HG03039 (cell line): ENCODE measurements at regions not wholly inside any gene's neighbourhood (a gene's known extent, or its start where the extent isn't known, plus 50 kb on each side); places are given as distances from the start of the nearest gene placed in this dataset.

Experiments used
- ATAC-seq: cut with Tn5 transposase; IDR thresholded peaks from one replicate; pipeline ENCODE4 v1.9.1; 2021; ENCODE audit warnings: mild to moderate bottlenecking, moderate library complexity; ENCODE audit not compliant: unreplicated experiment

- no peak for ATAC-seq
Observed at GRCh38 chr10:131480066-131480465, 168.5 kb upstream of the TCERG1L start.

GRCh38 chr10:131480861-131481260 is 169.3 kb upstream of the TCERG1L start:
- no peak for ATAC-seq

GRCh38 chr10:131485732-131486131 is 174.2 kb upstream of the TCERG1L start:
- ATAC-seq = no peak

GRCh38 chr10:131487822-131488221 is 176.3 kb upstream of the TCERG1L start:
- no peak for ATAC-seq

- no peak for ATAC-seq
Observed at GRCh38 chr10:131490991-131491594, 179.6 kb upstream of the TCERG1L start.

- no peak for ATAC-seq
Observed at GRCh38 chr10:131492211-131492857, 180.8 kb upstream of the TCERG1L start.

GRCh38 chr10:131493432-131493831 is 181.9 kb upstream of the TCERG1L start:
- ATAC-seq = no peak

- ATAC-seq = no peak
Observed at GRCh38 chr10:131494451-131494850, 182.9 kb upstream of the TCERG1L start.

GRCh38 chr10:131495224-131495623 is 183.7 kb upstream of the TCERG1L start:
- ATAC-seq = no peak

GRCh38 chr10:131495892-131496291 is 184.4 kb upstream of the TCERG1L start:
- ATAC-seq = no peak

- ATAC-seq = no peak
Observed at GRCh38 chr10:131496351-131497052, 185.0 kb upstream of the TCERG1L start.

- ATAC-seq = no peak
Observed at GRCh38 chr10:131499566-131499965, 188.0 kb upstream of the TCERG1L start.

- no peak for ATAC-seq
Observed at GRCh38 chr10:131500181-131500580, 188.7 kb upstream of the TCERG1L start.

- no peak for ATAC-seq
Observed at GRCh38 chr10:131500892-131501291, 189.4 kb upstream of the TCERG1L start.

GRCh38 chr10:131503992-131504391 is 192.5 kb upstream of the TCERG1L start:
- no peak for ATAC-seq

- ATAC-seq = no peak
Observed at GRCh38 chr10:131511391-131511790, 199.9 kb upstream of the TCERG1L start.

- ATAC-seq = no peak
Observed at GRCh38 chr10:131512852-131513251, 201.3 kb upstream of the TCERG1L start.

- ATAC-seq = no peak
Observed at GRCh38 chr10:131513445-131513844, 201.9 kb upstream of the TCERG1L start.

GRCh38 chr10:131513901-131514300 is 202.4 kb upstream of the TCERG1L start:
- ATAC-seq = no peak

- ATAC-seq = no peak
Observed at GRCh38 chr10:131514454-131514853, 202.9 kb upstream of the TCERG1L start.

- ATAC-seq = no peak
Observed at GRCh38 chr10:131516285-131516684, 204.8 kb upstream of the TCERG1L start.

- ATAC-seq = no peak
Observed at GRCh38 chr10:131517781-131518180, 206.3 kb upstream of the TCERG1L start.
